ENCODE measurements at regions not wholly inside any gene's neighbourhood (a gene's known extent, or its start where the extent isn't known, plus 50 kb on each side); places are given as distances from the start of the nearest gene placed in this dataset.

GRCh38 chr7:138258197-138258559 is 181.9 kb downstream of the AKR1D1 start:
- Histone ChIP-seq H3K27ac (no peak overlapping the region), H3K9me3 (no peaks in the 10 kb centered on the region), H3K27me3 (no peaks in the 10 kb centered on the region), H3K36me3 (no peaks in the 10 kb centered on the region), H3K4me3 (no peak overlapping the region), H3K4me1 (no peaks in the 10 kb centered on the region)
- ATAC-seq (no peak), DNase-seq (no peak)
- no peak for TF ChIP-seq POLR2A (IDR thresholded peaks at IDR 0.05)
- TF ChIP-seq CTCF (IDR thresholded peaks at IDR 0.05 in 4 of 5, conservative IDR thresholded peaks at IDR 0.05 in 1 of 5): no peak
- intact Hi-C loops (cut with DNase I; ENCODE audit: low total_unique reads): no loop called here
- in situ Hi-C loops (cut with MboI; ENCODE audit: low sequenced_read_pairs in 4 of 4): no loop called here

GRCh38 chr7:138259675-138260074 is 183.4 kb downstream of the AKR1D1 start:
- H3K27ac ChIP-seq: no peak overlapping the region
- no peaks in the 10 kb centered on the region for H3K4me1 ChIP-seq
- in situ Hi-C loops (cut with MboI; ENCODE audit: low sequenced_read_pairs in 4 of 4): no loop called here
- TF ChIP-seq POLR2A (IDR thresholded peaks at IDR 0.05) (no peak), CTCF (IDR thresholded peaks at IDR 0.05 in 4 of 5, conservative IDR thresholded peaks at IDR 0.05 in 1 of 5) (no peak)
- DNase-seq: no peak
- H3K27me3 ChIP-seq: no peaks in the 10 kb centered on the region
- intact Hi-C loops (cut with DNase I; ENCODE audit: low total_unique reads): no loop called here
- H3K4me3 ChIP-seq: no peak overlapping the region
- no peak for ATAC-seq
- H3K36me3 ChIP-seq: no peaks in the 10 kb centered on the region
- H3K9me3 ChIP-seq: no peaks in the 10 kb centered on the region

- TF ChIP-seq CTCF (IDR thresholded peaks at IDR 0.05 in 4 of 5, conservative IDR thresholded peaks at IDR 0.05 in 1 of 5): no peak
- no peak for TF ChIP-seq POLR2A (IDR thresholded peaks at IDR 0.05)
- no peak for DNase-seq
- Histone ChIP-seq H3K36me3 (no peaks in the 10 kb centered on the region), H3K27ac (no peak overlapping the region), H3K4me1 (no peaks in the 10 kb centered on the region), H3K4me3 (no peak overlapping the region), H3K9me3 (no peaks in the 10 kb centered on the region), H3K27me3 (no peaks in the 10 kb centered on the region)
- in situ Hi-C loops (cut with MboI; ENCODE audit: low sequenced_read_pairs in 4 of 4): no loop called here
- no peak for ATAC-seq
- intact Hi-C loops (cut with DNase I; ENCODE audit: low total_unique reads): no loop called here
Observed at GRCh38 chr7:138267934-138268333, 191.7 kb downstream of the AKR1D1 start.

- in situ Hi-C loops (cut with MboI; ENCODE audit: low sequenced_read_pairs in 4 of 4) (no loop called here), intact Hi-C loops (cut with DNase I; ENCODE audit: low total_unique reads) (no loop called here)
- no peak for ATAC-seq
- H3K9me3 ChIP-seq: no peaks in the 10 kb centered on the region
- no peak overlapping the region for H3K4me3 ChIP-seq
- TF ChIP-seq CTCF (IDR thresholded peaks at IDR 0.05 in 4 of 5, conservative IDR thresholded peaks at IDR 0.05 in 1 of 5): no peak
- TF ChIP-seq POLR2A (IDR thresholded peaks at IDR 0.05): no peak
- no peaks in the 10 kb centered on the region for H3K4me1 ChIP-seq
- no peak overlapping the region for H3K27ac ChIP-seq
- no peaks in the 10 kb centered on the region for H3K27me3 ChIP-seq
- no peak for DNase-seq
- H3K36me3 ChIP-seq: no peaks in the 10 kb centered on the region
Observed at GRCh38 chr7:138276891-138277290, 183.2 kb upstream of the TRIM24 start.

- H3K4me3 ChIP-seq: no peak overlapping the region
- no peak for DNase-seq
- ATAC-seq: no peak
- H3K4me1 ChIP-seq: no peaks in the 10 kb centered on the region
- no peaks in the 10 kb centered on the region for H3K27me3 ChIP-seq
- H3K36me3 ChIP-seq: no peaks in the 10 kb centered on the region
- intact Hi-C loops (cut with DNase I; ENCODE audit: low total_unique reads) (no loop called here), in situ Hi-C loops (cut with MboI; ENCODE audit: low sequenced_read_pairs in 4 of 4) (no loop called here)
- TF ChIP-seq POLR2A (IDR thresholded peaks at IDR 0.05): no peak
- no peak for TF ChIP-seq CTCF (IDR thresholded peaks at IDR 0.05 in 4 of 5, conservative IDR thresholded peaks at IDR 0.05 in 1 of 5)
- H3K27ac ChIP-seq: no peak overlapping the region
- no peaks in the 10 kb centered on the region for H3K9me3 ChIP-seq
Observed at GRCh38 chr7:138278601-138279000, 181.5 kb upstream of the TRIM24 start.
